IMR-90 (cell line): ENCODE measurements at regions not wholly inside any gene's neighbourhood (a gene's known extent, or its start where the extent isn't known, plus 50 kb on each side); places are given as distances from the start of the nearest gene placed in this dataset.

Experiments
- ATAC-seq: fragments of 200-7000 bp; cut with Tn5 transposase; 2 replicates; pipeline ENCODE4 v1.9.1; 2020; ENCODE audit warnings: low read depth, mild to moderate bottlenecking, moderate library complexity
- BruUV-seq: library from RNA; stranded (reverse); fragments of 400-500 nt; replicated peaks from 2 replicates; lab custom pipeline; 2021; lab: Mats Ljungman, UMichigan
- CTCF ChIA-PET: fragments of 300-600 bp; formaldehyde crosslinking; extraction: SDS; loops from one replicate; lab custom pipeline; 2021; ENCODE audit warnings: antibody characterized with exemption; lab: Yijun Ruan, JAX
- POLR2A ChIA-PET: fragments of 300-600 bp; sonication (Branson Sonifier 250); formaldehyde crosslinking; loops from one replicate; lab custom pipeline; 2022; ENCODE audit warnings: antibody characterized with exemption; ENCODE audit not compliant: unreplicated experiment; lab: Charles Lee
- DNase-seq: peaks from one replicate; pipeline ENCODE4 v3.0.0; 2013
- H2AFZ ChIP-seq: replicated peaks from 2 replicates; pipeline ENCODE3; 2013; ENCODE audit warnings: low read length, mild to moderate bottlenecking; ENCODE audit not compliant: poor library complexity
- H2AK5ac ChIP-seq: 2 replicates; pipeline ENCODE4 v1.6.1; 2013; ENCODE audit warnings: low read depth, low read length, inconsistent platforms
- H2AK9ac ChIP-seq: replicated peaks from 2 replicates; pipeline ENCODE3; 2013; ENCODE audit warnings: mild to moderate bottlenecking, low read depth, low read length, moderate library complexity; ENCODE audit not compliant: poor library complexity
- H2BK120ac ChIP-seq: 2 replicates; pipeline ENCODE4 v1.6.1; 2013; ENCODE audit warnings: low read depth, low read length, inconsistent platforms
- H2BK15ac ChIP-seq: 3 replicates; pipeline ENCODE4 v1.6.1; 2013; ENCODE audit warnings: low read depth, low read length, inconsistent platforms
- H2BK20ac ChIP-seq: 2 replicates; pipeline ENCODE4 v1.6.1; 2013; ENCODE audit warnings: low read depth, mild to moderate bottlenecking, inconsistent platforms, low read length, moderate library complexity
- H2BK5ac ChIP-seq: 2 replicates; pipeline ENCODE4 v1.6.1; 2013; ENCODE audit warnings: mild to moderate bottlenecking, low read depth, low read length, inconsistent platforms; ENCODE audit not compliant: poor library complexity, severe bottlenecking
- H3K14ac ChIP-seq: replicated peaks from 2 replicates; pipeline ENCODE4 v1.6.1; 2013; ENCODE audit warnings: low read depth, low read length, inconsistent platforms
- H3K18ac ChIP-seq: 2 replicates; pipeline ENCODE4 v1.6.1; 2013; ENCODE audit warnings: low read depth, low read length, control low read depth
- H3K23ac ChIP-seq: 2 replicates; pipeline ENCODE4 v1.6.1; 2013; ENCODE audit warnings: low read depth, low read length, inconsistent platforms
- H3K27ac ChIP-seq: 2 replicates; pipeline ENCODE4 v1.5.1; 2013; ENCODE audit warnings: mild to moderate bottlenecking, control low read depth, low read length; ENCODE audit not compliant: insufficient read depth
- H3K27me3 ChIP-seq: 2 replicates; pipeline ENCODE4 v1.6.1; 2013; ENCODE audit warnings: low read length; ENCODE audit not compliant: control insufficient read depth, insufficient read depth
- H3K36me3 ChIP-seq: 2 replicates; pipeline ENCODE4 v1.6.1; 2013; ENCODE audit warnings: low read length, mixed read lengths; ENCODE audit not compliant: control insufficient read depth, insufficient read depth
- H3K4ac ChIP-seq: 2 replicates; pipeline ENCODE4 v1.6.1; 2013; ENCODE audit warnings: low read depth, low read length, inconsistent platforms
- H3K4me1 ChIP-seq: 2 replicates; pipeline ENCODE4 v1.6.1; 2013; ENCODE audit warnings: low read length, mixed read lengths; ENCODE audit not compliant: control insufficient read depth, insufficient read depth
- H3K4me2 ChIP-seq: 2 replicates; pipeline ENCODE4 v1.6.1; 2013; ENCODE audit warnings: low read depth, mild to moderate bottlenecking, control low read depth, low read length, moderate library complexity
- H3K4me3 ChIP-seq: 2 replicates; pipeline ENCODE4 v1.5.1; 2013; ENCODE audit warnings: low read depth, mild to moderate bottlenecking, control low read depth, low read length, moderate library complexity; ENCODE audit not compliant: insufficient read depth
- H3K56ac ChIP-seq: 2 replicates; pipeline ENCODE4 v1.6.1; 2013; ENCODE audit warnings: low read length, inconsistent platforms; ENCODE audit not compliant: insufficient read depth; ENCODE audit errors: extremely low read depth
- H3K79me1 ChIP-seq, 2 experiments: 2 replicates each; pipeline ENCODE4 v1.6.1; 2013; ENCODE audit warnings: low read length in 2 of 2, inconsistent platforms in 1 of 2, low read depth in 1 of 2
- H3K9ac ChIP-seq: 2 replicates; pipeline ENCODE4 v1.6.1; 2013; ENCODE audit warnings: low read depth, low read length, control low read depth
- H3K9me1 ChIP-seq: 2 replicates; pipeline ENCODE4 v1.6.1; 2013; ENCODE audit warnings: low read length, inconsistent platforms; ENCODE audit not compliant: insufficient read depth
- H3K9me3 ChIP-seq: 2 replicates; pipeline ENCODE4 v1.6.1; 2013; ENCODE audit warnings: low read length; ENCODE audit not compliant: control insufficient read depth, insufficient read depth
- H4K20me1 ChIP-seq: 2 replicates; pipeline ENCODE4 v1.6.1; 2013; ENCODE audit warnings: low read length, inconsistent platforms; ENCODE audit not compliant: insufficient read depth
- H4K5ac ChIP-seq: 2 replicates; pipeline ENCODE4 v1.6.1; 2013; ENCODE audit warnings: mild to moderate bottlenecking, low read depth, low read length, control low read depth
- H4K8ac ChIP-seq, 2 experiments: 2 replicates each; pipeline ENCODE4 v1.6.1; 2013; ENCODE audit warnings: low read depth in 2 of 2, low read length in 2 of 2, control low read depth in 1 of 2, inconsistent platforms in 1 of 2
- H4K91ac ChIP-seq: 2 replicates; pipeline ENCODE4 v1.6.1; 2013; ENCODE audit warnings: low read depth, low read length, inconsistent platforms; ENCODE audit not compliant: insufficient read depth
- BHLHE40 ChIP-seq: fragments of 150-350 bp; IDR thresholded peaks from 2 replicates; pipeline ENCODE4 v1.6.1; 2016; ENCODE audit warnings: mild to moderate bottlenecking, low read depth, low read length
- CHD1 ChIP-seq: IDR thresholded peaks from 2 replicates; pipeline ENCODE4 v1.6.1; 2012; ENCODE audit warnings: low read depth, low read length, improper control_type of control experiment
- FOS ChIP-seq: fragments of 150-350 bp; IDR thresholded peaks from 2 replicates; pipeline ENCODE4 v1.6.1; 2016; ENCODE audit warnings: low read depth, low read length
- MAZ ChIP-seq: IDR thresholded peaks from 2 replicates; pipeline ENCODE4 v1.6.1; 2012; ENCODE audit warnings: low read depth, mild to moderate bottlenecking, low read length, improper control_type of control experiment, moderate library complexity, borderline replicate concordance
- MXI1 ChIP-seq: IDR thresholded peaks from 2 replicates; pipeline ENCODE4 v1.6.1; 2012; ENCODE audit warnings: low read depth, mild to moderate bottlenecking, low read length, moderate library complexity, borderline replicate concordance
- NFE2L2 ChIP-seq: fragments of 150-350 bp; IDR thresholded peaks from 2 replicates; pipeline ENCODE4 v1.6.1; 2016; ENCODE audit warnings: low read depth, mild to moderate bottlenecking, low read length
- RAD21 ChIP-seq: IDR thresholded peaks from 2 replicates; pipeline ENCODE4 v1.6.1; 2012; ENCODE audit warnings: low read length, improper control_type of control experiment
- RFX5 ChIP-seq: IDR thresholded peaks from 2 replicates; pipeline ENCODE4 v1.8.0; 2012; ENCODE audit warnings: low read depth, mild to moderate bottlenecking, low read length, moderate library complexity
- WGBS, 2 experiments: methylation state at CpG; one replicate each; pipeline versions ENCODE4 v1.1.5 to v1.1.7; 2013; ENCODE audit warnings: missing lambda C conversion rate in 2 of 2; ENCODE audit not compliant: insufficient read length in 1 of 2; ENCODE audit errors: extremely low coverage in 2 of 2; 5-methylcytosine and 5-hydroxymethylcytosine counted together
- dilution Hi-C: fragments of 300-500 bp; cut with HindIII; formaldehyde crosslinking; loops from one replicate; pipeline ENCODE4 v1.14.3; 2018; ENCODE audit warnings: low sequenced_read_pairs; ENCODE audit not compliant: unreplicated experiment
- in situ Hi-C: fragments of 300-500 bp; cut with MboI; formaldehyde crosslinking; loops from 3 replicates; pipeline ENCODE4 v1.14.3; 2019; ENCODE audit warnings: low sequenced_read_pairs, inconsistent platforms, mixed read lengths
- intact Hi-C: fragments of 100-400 bp; cut with micrococcal nuclease; formaldehyde crosslinking; loops from 2 replicates; pipeline ENCODE4 v1.10.0; 2022
- TF ChIP-seq, protein P1 (sequence below): fragments of 150-350 bp; IDR thresholded peaks from 2 replicates; pipeline ENCODE4 v1.6.1; 2017; ENCODE audit warnings: mild to moderate bottlenecking, antibody characterized with exemption, low read length, low read depth
- TF ChIP-seq, protein P2 (sequence below): conservative IDR thresholded peaks from 2 replicates; pipeline ENCODE4 v1.5.1; 2012; ENCODE audit warnings: mild to moderate bottlenecking, low read depth, low read length, improper control_type of control experiment
- TF ChIP-seq, protein P3 (sequence below): fragments of 150-350 bp; IDR thresholded peaks from 2 replicates; pipeline ENCODE4 v1.6.1; 2016; ENCODE audit warnings: low read depth, mild to moderate bottlenecking, low read length, moderate library complexity, borderline replicate concordance

DNA sequence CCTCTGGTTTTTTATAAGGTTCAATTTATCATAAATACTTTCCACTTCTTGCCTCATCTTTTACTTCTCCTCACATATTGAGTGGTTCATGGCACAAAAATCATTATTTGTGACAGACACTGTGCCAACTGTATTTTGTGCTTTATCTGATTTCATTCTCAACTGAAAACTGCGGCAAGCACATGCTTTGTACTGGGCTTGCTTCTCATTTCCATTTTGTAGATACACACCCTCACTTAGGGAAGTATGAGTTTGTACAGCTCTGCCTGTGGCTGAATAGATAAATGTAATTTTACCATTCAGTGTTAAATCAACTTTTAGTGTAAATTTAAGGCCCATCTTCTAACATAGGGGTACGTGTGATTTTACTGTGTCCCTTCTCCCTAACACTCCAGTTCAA, 83.6 kb downstream of the ANXA2R start:
- no CpG with 5 or more reads among the region's 2 CpGs for WGBS, 2 experiments
- intact Hi-C loops (no loop called here), in situ Hi-C loops (no loop called here), dilution Hi-C loops (no loop called here)
- CTCF ChIA-PET = no interaction called here
- no peak for ATAC-seq
- BruUV-seq = no TSS peak
- no peak for DNase-seq
- Histone ChIP-seq H3K27me3 (no peaks in the 10 kb centered on the region), H3K9me1 (no peaks in the 10 kb centered on the region), H2AK5ac (no peak overlapping the region), H3K23ac (no peak overlapping the region), H3K79me1 (peaks cover 20 to 26% of the 10 kb centered on the region in 2 experiments), H2BK15ac (no peak overlapping the region), H2BK5ac (no peak overlapping the region), H2BK120ac (no peak overlapping the region), H2AFZ (no peak overlapping the region), H2AK9ac (no peak overlapping the region), H3K14ac (no peak overlapping the region), H3K4me2 (no peak overlapping the region), H4K5ac (no peak overlapping the region), H4K8ac (no peak overlapping the region), H3K56ac (no peak overlapping the region), H3K9me3 (peaks cover 26% of the 10 kb centered on the region), H2BK20ac (no peak overlapping the region), H3K9ac (no peak overlapping the region), H4K20me1 (no peaks in the 10 kb centered on the region), H3K4me3 (no peak overlapping the region), H3K4me1 (no peaks in the 10 kb centered on the region), H3K36me3 (peaks cover 2% of the 10 kb centered on the region; the same call in 1 of the 2 replicates), H3K27ac (no peak overlapping the region), H3K4ac (no peak overlapping the region), H3K18ac (no peak overlapping the region), H4K91ac (no peak overlapping the region)
- POLR2A ChIA-PET = no interaction called here
- TF ChIP-seq CHD1 = no peak
- no peak for TF ChIP-seq RFX5
- no peak for TF ChIP-seq FOS
- no peak for TF ChIP-seq BHLHE40
- TF ChIP-seq MXI1 = no peak
- no peak for TF ChIP-seq MAZ
- no peak for TF ChIP-seq NFE2L2
- TF ChIP-seq RAD21 = no peak
- TF ChIP-seq, protein P1, sequence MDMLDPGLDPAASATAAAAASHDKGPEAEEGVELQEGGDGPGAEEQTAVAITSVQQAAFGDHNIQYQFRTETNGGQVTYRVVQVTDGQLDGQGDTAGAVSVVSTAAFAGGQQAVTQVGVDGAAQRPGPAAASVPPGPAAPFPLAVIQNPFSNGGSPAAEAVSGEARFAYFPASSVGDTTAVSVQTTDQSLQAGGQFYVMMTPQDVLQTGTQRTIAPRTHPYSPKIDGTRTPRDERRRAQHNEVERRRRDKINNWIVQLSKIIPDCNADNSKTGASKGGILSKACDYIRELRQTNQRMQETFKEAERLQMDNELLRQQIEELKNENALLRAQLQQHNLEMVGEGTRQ = no peak
- TF ChIP-seq, protein P2, sequence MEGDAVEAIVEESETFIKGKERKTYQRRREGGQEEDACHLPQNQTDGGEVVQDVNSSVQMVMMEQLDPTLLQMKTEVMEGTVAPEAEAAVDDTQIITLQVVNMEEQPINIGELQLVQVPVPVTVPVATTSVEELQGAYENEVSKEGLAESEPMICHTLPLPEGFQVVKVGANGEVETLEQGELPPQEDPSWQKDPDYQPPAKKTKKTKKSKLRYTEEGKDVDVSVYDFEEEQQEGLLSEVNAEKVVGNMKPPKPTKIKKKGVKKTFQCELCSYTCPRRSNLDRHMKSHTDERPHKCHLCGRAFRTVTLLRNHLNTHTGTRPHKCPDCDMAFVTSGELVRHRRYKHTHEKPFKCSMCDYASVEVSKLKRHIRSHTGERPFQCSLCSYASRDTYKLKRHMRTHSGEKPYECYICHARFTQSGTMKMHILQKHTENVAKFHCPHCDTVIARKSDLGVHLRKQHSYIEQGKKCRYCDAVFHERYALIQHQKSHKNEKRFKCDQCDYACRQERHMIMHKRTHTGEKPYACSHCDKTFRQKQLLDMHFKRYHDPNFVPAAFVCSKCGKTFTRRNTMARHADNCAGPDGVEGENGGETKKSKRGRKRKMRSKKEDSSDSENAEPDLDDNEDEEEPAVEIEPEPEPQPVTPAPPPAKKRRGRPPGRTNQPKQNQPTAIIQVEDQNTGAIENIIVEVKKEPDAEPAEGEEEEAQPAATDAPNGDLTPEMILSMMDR = no peak
- TF ChIP-seq, protein P3, sequence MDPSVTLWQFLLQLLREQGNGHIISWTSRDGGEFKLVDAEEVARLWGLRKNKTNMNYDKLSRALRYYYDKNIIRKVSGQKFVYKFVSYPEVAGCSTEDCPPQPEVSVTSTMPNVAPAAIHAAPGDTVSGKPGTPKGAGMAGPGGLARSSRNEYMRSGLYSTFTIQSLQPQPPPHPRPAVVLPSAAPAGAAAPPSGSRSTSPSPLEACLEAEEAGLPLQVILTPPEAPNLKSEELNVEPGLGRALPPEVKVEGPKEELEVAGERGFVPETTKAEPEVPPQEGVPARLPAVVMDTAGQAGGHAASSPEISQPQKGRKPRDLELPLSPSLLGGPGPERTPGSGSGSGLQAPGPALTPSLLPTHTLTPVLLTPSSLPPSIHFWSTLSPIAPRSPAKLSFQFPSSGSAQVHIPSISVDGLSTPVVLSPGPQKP = no peak
